AG09309 (cell line): ENCODE measurements at regions not wholly inside any gene's neighbourhood (a gene's known extent, or its start where the extent isn't known, plus 50 kb on each side); places are given as distances from the start of the nearest gene placed in this dataset.

Experiments
- DNase-seq: peaks from one replicate; pipeline ENCODE4 v3.0.0-alpha.2; 2010; ENCODE audit warnings: low read depth
- H3K4me3 ChIP-seq: 2 replicates; pipeline ENCODE4 v1.5.1; 2011; ENCODE audit warnings: mild to moderate bottlenecking, low read depth, low read length, moderate library complexity; ENCODE audit not compliant: control insufficient read depth
- TF ChIP-seq, protein P1 (sequence below): IDR thresholded peaks from 2 replicates; pipeline ENCODE4 v1.5.1; 2011; ENCODE audit warnings: mild to moderate bottlenecking, low read depth, low read length, inconsistent platforms; ENCODE audit not compliant: insufficient read depth, control insufficient read depth; ENCODE audit errors: missing control alignments

GRCh38 chr11:81219661-81220060 lies 1514.0 kb downstream of the FAM181B start:
- no peak overlapping the region for H3K4me3 ChIP-seq
- TF ChIP-seq, protein P1, sequence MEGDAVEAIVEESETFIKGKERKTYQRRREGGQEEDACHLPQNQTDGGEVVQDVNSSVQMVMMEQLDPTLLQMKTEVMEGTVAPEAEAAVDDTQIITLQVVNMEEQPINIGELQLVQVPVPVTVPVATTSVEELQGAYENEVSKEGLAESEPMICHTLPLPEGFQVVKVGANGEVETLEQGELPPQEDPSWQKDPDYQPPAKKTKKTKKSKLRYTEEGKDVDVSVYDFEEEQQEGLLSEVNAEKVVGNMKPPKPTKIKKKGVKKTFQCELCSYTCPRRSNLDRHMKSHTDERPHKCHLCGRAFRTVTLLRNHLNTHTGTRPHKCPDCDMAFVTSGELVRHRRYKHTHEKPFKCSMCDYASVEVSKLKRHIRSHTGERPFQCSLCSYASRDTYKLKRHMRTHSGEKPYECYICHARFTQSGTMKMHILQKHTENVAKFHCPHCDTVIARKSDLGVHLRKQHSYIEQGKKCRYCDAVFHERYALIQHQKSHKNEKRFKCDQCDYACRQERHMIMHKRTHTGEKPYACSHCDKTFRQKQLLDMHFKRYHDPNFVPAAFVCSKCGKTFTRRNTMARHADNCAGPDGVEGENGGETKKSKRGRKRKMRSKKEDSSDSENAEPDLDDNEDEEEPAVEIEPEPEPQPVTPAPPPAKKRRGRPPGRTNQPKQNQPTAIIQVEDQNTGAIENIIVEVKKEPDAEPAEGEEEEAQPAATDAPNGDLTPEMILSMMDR: no peak
- DNase-seq: no peak

GRCh38 chr11:81218440-81218839 lies 1515.2 kb downstream of the FAM181B start:
- TF ChIP-seq, protein P1: no peak
- no peak for DNase-seq
- no peak overlapping the region for H3K4me3 ChIP-seq

- H3K4me3 ChIP-seq: no peak overlapping the region
- TF ChIP-seq, protein P1: no peak
- DNase-seq: no peak
Measured at GRCh38 chr11:81211050-81211449, 1522.6 kb downstream of the FAM181B start.

DNA sequence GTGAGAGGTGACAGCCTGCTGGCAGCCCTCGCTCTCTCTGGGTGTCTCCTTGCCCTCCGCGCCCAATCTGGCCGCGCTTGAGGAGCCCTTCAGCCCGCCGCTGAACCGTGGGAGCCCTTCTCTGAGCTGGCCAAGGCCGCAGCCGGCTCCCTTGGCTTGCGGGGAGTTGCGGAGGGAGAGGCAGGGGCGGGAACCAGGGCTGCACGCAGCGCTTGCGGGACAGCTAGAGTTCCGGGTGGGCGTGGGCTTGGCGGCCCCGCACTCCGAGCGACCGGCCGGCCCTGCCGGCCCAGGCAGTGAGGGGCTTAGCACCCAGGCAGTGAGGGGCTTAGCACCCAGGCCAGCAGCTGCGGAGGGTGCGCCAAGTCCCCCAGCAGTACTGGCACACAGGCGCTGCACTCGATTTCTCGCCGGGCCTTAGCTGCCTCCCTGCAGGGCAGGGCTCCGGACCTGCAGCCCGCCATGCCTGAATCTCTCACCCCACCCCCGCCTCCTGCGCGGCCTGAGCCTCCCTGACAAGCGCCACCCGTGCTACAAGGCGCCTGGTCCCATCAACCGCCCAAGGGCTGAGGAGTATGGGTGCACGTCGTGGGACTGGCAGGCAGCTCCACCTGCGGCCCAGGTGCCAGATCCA lies 1526.1 kb downstream of the FAM181B start:
- TF ChIP-seq, protein P1: no peak
- no peak for DNase-seq
- no peak overlapping the region for H3K4me3 ChIP-seq

GRCh38 chr11:81203876-81204275 lies 1529.8 kb downstream of the FAM181B start:
- DNase-seq: no peak
- no peak overlapping the region for H3K4me3 ChIP-seq
- TF ChIP-seq, protein P1: no peak

- TF ChIP-seq, protein P1: no peak
- no peak overlapping the region for H3K4me3 ChIP-seq
- DNase-seq: no peak
Measured at GRCh38 chr11:81197396-81197795, 1536.3 kb downstream of the FAM181B start.

- no peak for DNase-seq
- TF ChIP-seq, protein P1: no peak
- H3K4me3 ChIP-seq: no peak overlapping the region
Measured at GRCh38 chr11:81192516-81192915, 1541.1 kb downstream of the FAM181B start.
